ENCODE measurements at regions not wholly inside any gene's neighbourhood (a gene's known extent, or its start where the extent isn't known, plus 50 kb on each side); places are given as distances from the start of the nearest gene placed in this dataset.

GRCh38 chrX:27404366-27404765 is 58.8 kb downstream of the PPP4R3C start:
- Histone ChIP-seq H3K9me3 (no peaks in the 10 kb centered on the region), H3K36me3 (no peaks in the 10 kb centered on the region), H3K4me3 (no peak overlapping the region), H3K4me1 (no peaks in the 10 kb centered on the region), H3K27me3 (peaks cover 0 to 3% (median under 1%) of the 10 kb centered on the region in 4 donors), H3K27ac (no peak overlapping the region)
- ATAC-seq (no peak), DNase-seq (no peak), FAIRE-seq (peak; percentile 71)
- intact Hi-C loops (cut with DNase I) = no loop called here
- WGBS, 2 donors = 74 to 75% methylated on average over 5 of the region's 5 CpGs
- TF ChIP-seq CTCF (IDR thresholded peaks at IDR 0.05) = no peak

GRCh38 chrX:27399146-27399456 is 64.0 kb downstream of the PPP4R3C start:
- FAIRE-seq (peak; percentile 96), DNase-seq (no peak), ATAC-seq (no peak)
- Histone ChIP-seq H3K9me3 (no peaks in the 10 kb centered on the region), H3K4me1 (no peaks in the 10 kb centered on the region), H3K27me3 (peaks cover 0 to 8% (median 4%) of the 10 kb centered on the region in 4 donors), H3K27ac (no peak overlapping the region), H3K4me3 (no peak overlapping the region), H3K36me3 (no peaks in the 10 kb centered on the region)
- peak in 1 of 4 donors; percentile 5 for TF ChIP-seq CTCF (IDR thresholded peaks at IDR 0.05)
- intact Hi-C loops (cut with DNase I) = no loop called here

GRCh38 chrX:27391623-27392022 is 71.5 kb downstream of the PPP4R3C start:
- no peak for TF ChIP-seq CTCF (IDR thresholded peaks at IDR 0.05)
- H3K27me3 ChIP-seq = no peaks in the 10 kb centered on the region
- DNase-seq (no peak), ATAC-seq (no peak), FAIRE-seq (no peak)
- H3K4me3 ChIP-seq = no peak overlapping the region
- 62 to 64% methylated on average over 4 of the region's 4 CpGs for WGBS, 2 donors
- no peaks in the 10 kb centered on the region for H3K4me1 ChIP-seq
- no peaks in the 10 kb centered on the region for H3K36me3 ChIP-seq
- H3K9me3 ChIP-seq = no peaks in the 10 kb centered on the region
- no peak overlapping the region for H3K27ac ChIP-seq
- intact Hi-C loops (cut with DNase I) = no loop called here

GRCh38 chrX:27381419-27381818 is 81.7 kb downstream of the PPP4R3C start:
- Histone ChIP-seq H3K9me3 (no peaks in the 10 kb centered on the region), H3K27ac (no peak overlapping the region), H3K4me1 (no peaks in the 10 kb centered on the region), H3K4me3 (no peak overlapping the region), H3K36me3 (no peaks in the 10 kb centered on the region), H3K27me3 (peaks cover 0 to 6% (median 0%) of the 10 kb centered on the region in 4 donors)
- FAIRE-seq (no peak), DNase-seq (peak in 1 of 6 donors; percentile 47), ATAC-seq (no peak)
- TF ChIP-seq CTCF (IDR thresholded peaks at IDR 0.05) = no peak
- intact Hi-C loops (cut with DNase I) = no loop called here
- WGBS, 2 donors = 86 to 88% methylated on average over 11 of the region's 11 CpGs

GRCh38 chrX:27380163-27380845 is 82.8 kb downstream of the PPP4R3C start:
- DNase-seq (peak in 1 of 6 donors; percentile 41), FAIRE-seq (no peak), ATAC-seq (no peak)
- Histone ChIP-seq H3K4me1 (no peaks in the 10 kb centered on the region), H3K4me3 (no peak overlapping the region), H3K9me3 (no peaks in the 10 kb centered on the region), H3K27me3 (peaks cover 0 to 3% (median 0%) of the 10 kb centered on the region in 4 donors), H3K27ac (no peak overlapping the region), H3K36me3 (no peaks in the 10 kb centered on the region)
- no peak for TF ChIP-seq CTCF (IDR thresholded peaks at IDR 0.05)
- intact Hi-C loops (cut with DNase I) = no loop called here
- WGBS, 2 donors = 73% methylated on average over 12 of the region's 12 CpGs
